ENCODE measurements at regions not wholly inside any gene's neighbourhood (a gene's known extent, or its start where the extent isn't known, plus 50 kb on each side); places are given as distances from the start of the nearest gene placed in this dataset.
A peak's percentile ranks its signal among the peaks of the same experiment; 100 is the strongest.
"Not testable (repeated sequence)": the region's sequence is repeated elsewhere in the genome, so short reads cannot be mapped to it uniquely, and the experiment has no call there.

DNA sequence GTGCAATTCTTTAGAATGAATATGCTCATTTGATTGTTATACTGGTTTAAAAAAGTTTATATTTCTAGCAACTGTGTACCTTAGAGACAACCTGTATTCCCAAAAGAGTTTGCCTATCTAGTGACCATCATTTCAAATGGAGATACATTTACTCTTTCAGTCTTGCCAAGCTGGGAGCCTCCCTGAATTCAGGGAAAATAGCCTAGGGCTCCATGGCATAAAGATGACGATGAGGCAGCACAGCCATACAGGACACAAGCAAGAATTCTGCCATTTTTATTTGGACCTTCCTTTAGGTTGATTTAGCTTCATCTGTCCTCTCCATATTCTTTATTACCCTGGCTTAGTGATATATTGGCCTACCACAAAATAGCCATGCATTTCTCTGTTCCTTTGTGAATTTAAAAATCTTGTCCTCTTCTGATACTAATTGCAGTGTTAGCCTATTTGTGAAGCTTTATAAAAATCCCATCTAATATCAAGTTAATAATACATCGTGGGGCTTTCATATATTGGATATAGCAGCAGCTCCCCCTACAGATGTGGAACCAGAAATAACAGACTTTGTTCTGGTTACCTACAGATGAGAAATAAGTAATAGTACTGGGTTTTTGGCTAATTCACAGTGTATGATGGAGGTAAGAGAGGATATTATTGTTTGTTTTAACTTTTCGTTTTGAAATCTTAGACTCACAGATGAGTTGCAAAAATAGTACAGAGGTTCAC is 1661.9 kb upstream of the PIK3C3 start:
- no peaks in the 10 kb centered on the region for H3K4me1 ChIP-seq (ENCODE audit: insufficient read depth, low read length)
- no peak overlapping the region for H3K9ac ChIP-seq (ENCODE audit: low read length)
- POLR2A ChIA-PET (ENCODE audit: unreplicated experiment), result no interaction called here
- no peak overlapping the region for H3K4me2 ChIP-seq (ENCODE audit: low read length)
- DNase-seq (peak; percentile 3), ATAC-seq (peak; percentile 45; the same call in 1 of the 2 replicates)
- H3K27ac ChIP-seq (ENCODE audit: low read length), result no peak overlapping the region
- BruUV-seq (replicated peaks), result no TSS peak
- H3K9me3 ChIP-seq (ENCODE audit: low read length), result no peaks in the 10 kb centered on the region
- CTCF ChIA-PET, result interaction anchor here (0.6 to 0.7 kb wide), 2 partner anchors 274 to 488 kb away, joined by 3 to 4 read pairs; no protein-coding TSS in a partner anchor
- no peaks in the 10 kb centered on the region for H3K79me2 ChIP-seq (ENCODE audit: low read length)
- H3K36me3 ChIP-seq (ENCODE audit: low read depth, low read length), result no peaks in the 10 kb centered on the region
- H3K9me2 ChIP-seq (replicated peaks; ENCODE audit: low read length), result no peaks in the 10 kb centered on the region
- intact Hi-C loops (cut with micrococcal nuclease), result no loop called here
- no peaks in the 10 kb centered on the region for H3F3A ChIP-seq (ENCODE audit: low read length, unreplicated experiment)
- H3K4me3 ChIP-seq (ENCODE audit: low read length), result no peak overlapping the region
- H3K27me3 ChIP-seq (ENCODE audit: low read length), result no peaks in the 10 kb centered on the region
- H4K20me1 ChIP-seq (ENCODE audit: low read length), result no peaks in the 10 kb centered on the region
- TF ChIP-seq EZH2 (IDR thresholded peaks at IDR 0.05; ENCODE audit: low read length, unreplicated experiment), result no peak
- TF ChIP-seq, protein P1, sequence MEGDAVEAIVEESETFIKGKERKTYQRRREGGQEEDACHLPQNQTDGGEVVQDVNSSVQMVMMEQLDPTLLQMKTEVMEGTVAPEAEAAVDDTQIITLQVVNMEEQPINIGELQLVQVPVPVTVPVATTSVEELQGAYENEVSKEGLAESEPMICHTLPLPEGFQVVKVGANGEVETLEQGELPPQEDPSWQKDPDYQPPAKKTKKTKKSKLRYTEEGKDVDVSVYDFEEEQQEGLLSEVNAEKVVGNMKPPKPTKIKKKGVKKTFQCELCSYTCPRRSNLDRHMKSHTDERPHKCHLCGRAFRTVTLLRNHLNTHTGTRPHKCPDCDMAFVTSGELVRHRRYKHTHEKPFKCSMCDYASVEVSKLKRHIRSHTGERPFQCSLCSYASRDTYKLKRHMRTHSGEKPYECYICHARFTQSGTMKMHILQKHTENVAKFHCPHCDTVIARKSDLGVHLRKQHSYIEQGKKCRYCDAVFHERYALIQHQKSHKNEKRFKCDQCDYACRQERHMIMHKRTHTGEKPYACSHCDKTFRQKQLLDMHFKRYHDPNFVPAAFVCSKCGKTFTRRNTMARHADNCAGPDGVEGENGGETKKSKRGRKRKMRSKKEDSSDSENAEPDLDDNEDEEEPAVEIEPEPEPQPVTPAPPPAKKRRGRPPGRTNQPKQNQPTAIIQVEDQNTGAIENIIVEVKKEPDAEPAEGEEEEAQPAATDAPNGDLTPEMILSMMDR (conservative IDR thresholded peaks at IDR 0.05; ENCODE audit: low read depth, low read length), result peak; percentile 46
- TF ChIP-seq EZH2phosphoT487 (IDR thresholded peaks at IDR 0.05; ENCODE audit: borderline replicate concordance, low read length), result no peak
- no peak overlapping the region for H2AFZ ChIP-seq (ENCODE audit: low read length)

DNA sequence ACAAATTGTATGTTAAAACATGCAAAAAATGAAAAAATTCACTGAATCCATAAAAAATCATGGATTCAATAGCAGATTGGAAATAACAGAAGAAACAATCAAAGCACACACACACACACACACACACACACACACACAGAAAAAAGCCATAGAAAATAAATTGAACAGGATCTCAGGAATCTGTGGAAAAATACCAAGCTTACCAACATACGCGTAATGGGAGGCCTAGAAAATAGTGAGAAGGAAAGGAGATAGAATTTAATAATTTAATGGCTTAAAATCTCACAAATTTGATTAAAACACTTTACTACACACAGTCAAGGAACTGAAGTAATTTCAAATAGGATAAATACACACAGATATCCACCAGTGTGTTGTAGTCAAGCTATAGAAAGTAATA is 1671.5 kb upstream of the PIK3C3 start:
- no peaks in the 10 kb centered on the region for H3K36me3 ChIP-seq (ENCODE audit: low read depth, low read length)
- H4K20me1 ChIP-seq (ENCODE audit: low read length), result no peaks in the 10 kb centered on the region
- intact Hi-C loops (cut with micrococcal nuclease), result no loop called here
- H2AFZ ChIP-seq (ENCODE audit: low read length), result no peak overlapping the region
- H3K9me2 ChIP-seq (replicated peaks; ENCODE audit: low read length), result no peaks in the 10 kb centered on the region
- BruUV-seq (replicated peaks), result no TSS peak
- ATAC-seq, result no peak
- H3K4me2 ChIP-seq (ENCODE audit: low read length), result no peak overlapping the region
- H3F3A ChIP-seq (ENCODE audit: low read length, unreplicated experiment), result no peaks in the 10 kb centered on the region
- POLR2A ChIA-PET (ENCODE audit: unreplicated experiment), result no interaction called here
- H3K27ac ChIP-seq (ENCODE audit: low read length), result no peak overlapping the region
- no peak overlapping the region for H3K4me3 ChIP-seq (ENCODE audit: low read length)
- no peaks in the 10 kb centered on the region for H3K4me1 ChIP-seq (ENCODE audit: insufficient read depth, low read length)
- CTCF ChIA-PET, result no interaction called here
- no peaks in the 10 kb centered on the region for H3K79me2 ChIP-seq (ENCODE audit: low read length)
- no peaks in the 10 kb centered on the region for H3K27me3 ChIP-seq (ENCODE audit: low read length)
- no peak for DNase-seq
- H3K9ac ChIP-seq (ENCODE audit: low read length), result no peak overlapping the region
- H3K9me3 ChIP-seq (ENCODE audit: low read length), result no peaks in the 10 kb centered on the region
- TF ChIP-seq EZH2phosphoT487 (IDR thresholded peaks at IDR 0.05; ENCODE audit: borderline replicate concordance, low read length) (no peak), EZH2 (IDR thresholded peaks at IDR 0.05; ENCODE audit: low read length, unreplicated experiment) (no peak)
- TF ChIP-seq, protein P1 (conservative IDR thresholded peaks at IDR 0.05; ENCODE audit: low read depth, low read length), result no peak

DNA sequence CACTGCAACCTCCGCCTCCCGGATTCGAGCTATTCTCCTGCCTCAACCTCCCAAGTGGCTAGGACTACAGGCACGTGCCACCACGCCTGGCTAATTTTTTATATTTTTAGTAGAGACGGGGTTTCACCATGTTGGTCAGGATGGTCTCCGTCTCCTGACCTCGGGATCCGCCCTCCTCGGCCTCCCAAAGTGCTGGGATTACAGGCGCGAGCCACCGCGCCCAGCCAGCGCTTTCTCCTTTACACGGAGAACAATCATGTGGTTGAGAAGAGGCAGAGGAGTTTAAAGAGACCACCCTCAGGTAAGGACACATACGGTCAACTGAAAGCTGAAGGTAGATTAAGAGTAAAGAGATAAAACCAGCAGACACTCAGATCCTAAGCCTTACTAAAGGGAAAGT is 1673.7 kb upstream of the PIK3C3 start:
- DNase-seq; intact Hi-C loops (cut with micrococcal nuclease); H3K9ac ChIP-seq (ENCODE audit: low read length); H3K4me3 ChIP-seq (ENCODE audit: low read length); H3K4me2 ChIP-seq (ENCODE audit: low read length); H3K27ac ChIP-seq (ENCODE audit: low read length); H4K20me1 ChIP-seq (ENCODE audit: low read length); ATAC-seq; BruUV-seq (replicated peaks); CTCF ChIA-PET; H3K9me2 ChIP-seq (replicated peaks; ENCODE audit: low read length); H3F3A ChIP-seq (ENCODE audit: low read length, unreplicated experiment); H3K4me1 ChIP-seq (ENCODE audit: insufficient read depth, low read length); H3K36me3 ChIP-seq (ENCODE audit: low read depth, low read length); H3K27me3 ChIP-seq (ENCODE audit: low read length); H3K79me2 ChIP-seq (ENCODE audit: low read length); H2AFZ ChIP-seq (ENCODE audit: low read length); POLR2A ChIA-PET (ENCODE audit: unreplicated experiment); H3K9me3 ChIP-seq (ENCODE audit: low read length): not testable (repeated sequence)
